HepG2 (cell line): ENCODE measurements at regions not wholly inside any gene's neighbourhood (a gene's known extent, or its start where the extent isn't known, plus 50 kb on each side); places are given as distances from the start of the nearest gene placed in this dataset.
A peak's percentile ranks its signal among the peaks of the same experiment; 100 is the strongest.

ENCODE experiments used
- ATAC-seq: fragments of 200-7000 bp; cut with Tn5 transposase; 3 replicates; pipeline ENCODE4 v1.9.1; 2020; ENCODE audit warnings: mild to moderate bottlenecking, moderate library complexity
- BruUV-seq: library from RNA; stranded (reverse); fragments of 400-500 nt; replicated peaks from 2 replicates; lab custom pipeline; 2021; lab: Mats Ljungman, UMichigan
- CTCF ChIA-PET: fragments of 300-600 bp; formaldehyde crosslinking; extraction: SDS; loops from one replicate; lab custom pipeline; 2021; ENCODE audit warnings: low total read pairs, inconsistent platforms, low intra/inter-chr PET ratio; lab: Yijun Ruan, JAX
- POLR2A ChIA-PET: fragments of 350-600 bp; sonication (Branson Sonifier 250); formaldehyde crosslinking; loops from one replicate; lab custom pipeline; 2020; ENCODE audit warnings: antibody characterized with exemption, inconsistent platforms; lab: Yijun Ruan, JAX
- DNase-seq: peaks from one replicate; pipeline ENCODE4 v3.0.0-alpha.2; 2015; ENCODE audit warnings: low spot score
- FAIRE-seq: peaks from 3 replicates; lab custom pipeline; 2011; peaks lifted over from hg19 to GRCh38; lab: Jason Lieb, UNC
- H2AFZ ChIP-seq: one replicate; pipeline ENCODE4 v1.6.1; 2011; ENCODE audit warnings: low read length, inconsistent platforms
- H3K27ac ChIP-seq: fragments of 300-600 bp; 3 replicates; pipeline ENCODE4 v1.8.0; 2011; ENCODE audit warnings: mixed run types, mild to moderate bottlenecking, mixed read lengths, low read length, inconsistent platforms; ENCODE audit not compliant: insufficient read depth; ENCODE audit errors: extremely low read length
- H3K27me3 ChIP-seq, 2 experiments: fragments of 200-600 bp in 1 of 2; 2 replicates in 1 of 2; 3 replicates in 1 of 2; pipeline versions ENCODE4 v1.6.0 to v1.8.0; 2011; ENCODE audit warnings: low read length in 2 of 2, mild to moderate bottlenecking in 2 of 2, moderate library complexity in 2 of 2, inconsistent platforms in 1 of 2; ENCODE audit not compliant: insufficient read depth in 2 of 2, control insufficient read depth in 1 of 2
- H3K36me3 ChIP-seq, 2 experiments: fragments of 200-600 bp in 1 of 2; replicated peaks in 1 of 2; 2 replicates in 1 of 2; 3 replicates in 1 of 2; pipeline versions ENCODE4 v1.5.1 to v1.8.0; 2011; ENCODE audit warnings: low read length in 2 of 2, inconsistent platforms in 1 of 2; ENCODE audit not compliant: insufficient read depth in 2 of 2, control insufficient read depth in 1 of 2
- H3K4me1 ChIP-seq: 2 replicates; pipeline ENCODE4 v1.5.1; 2012; ENCODE audit warnings: low read length, inconsistent platforms; ENCODE audit not compliant: insufficient read depth
- H3K4me2 ChIP-seq: 2 replicates; pipeline ENCODE4 v1.6.0; 2011; ENCODE audit warnings: low read depth, low read length, inconsistent platforms
- H3K4me3 ChIP-seq, 3 experiments: fragments of 200-600 bp in 1 of 3; sonication (generic), shearing (Covaris generic) in 1 of 3; replicated peaks in 1 of 3; 2 replicates each; pipeline ENCODE4 v1.5.1; 2011 to 2016; ENCODE audit warnings: low read length in 3 of 3, inconsistent platforms in 2 of 3, low read depth in 2 of 3, mild to moderate bottlenecking in 2 of 3, control low read depth in 1 of 3, mixed read lengths in 1 of 3; ENCODE audit not compliant: insufficient read depth in 1 of 3
- H3K79me2 ChIP-seq: one replicate; pipeline ENCODE4 v1.6.1; 2011; ENCODE audit warnings: low read length, inconsistent platforms; ENCODE audit not compliant: insufficient read depth
- H3K9ac ChIP-seq: 2 replicates; pipeline ENCODE4 v1.6.0; 2011; ENCODE audit warnings: mild to moderate bottlenecking, low read depth, low read length, inconsistent platforms; ENCODE audit not compliant: insufficient read depth
- H3K9me3 ChIP-seq: 2 replicates; pipeline ENCODE4 v1.5.1; 2012; ENCODE audit warnings: mild to moderate bottlenecking, low read length
- H4K20me1 ChIP-seq: 2 replicates; pipeline ENCODE4 v1.6.0; 2011; ENCODE audit warnings: inconsistent platforms, mild to moderate bottlenecking, low read length, moderate library complexity; ENCODE audit not compliant: insufficient read depth
- CREM ChIP-seq, 2 experiments: sonication (generic) in 1 of 2; formaldehyde crosslinking in 1 of 2; IDR thresholded peaks; 2 replicates each; pipeline versions ENCODE4 v1.4.0 to v1.6.1; 2016 to 2020; ENCODE audit warnings: antibody characterized with exemption in 1 of 2, mild to moderate bottlenecking in 1 of 2, missing genetic modification reagents in 1 of 2
- CTCF ChIP-seq: sonication (generic); formaldehyde crosslinking; IDR thresholded peaks from 2 replicates; pipeline ENCODE4 v1.5.0; 2020; ENCODE audit warnings: mild to moderate bottlenecking, missing genetic modification reagents, moderate library complexity
- DMAP1 ChIP-seq: IDR thresholded peaks from 2 replicates; pipeline ENCODE4 v1.6.1; 2016
- GMEB2 ChIP-seq: IDR thresholded peaks from 2 replicates; pipeline ENCODE4 v1.6.1; 2016; ENCODE audit warnings: missing biosample characterization, missing genetic modification reagents, low read depth
- TFAP4 ChIP-seq: sonication (generic); IDR thresholded peaks from 2 replicates; pipeline ENCODE4 v1.6.1; 2016; ENCODE audit warnings: low read depth, borderline replicate concordance
- TOE1 ChIP-seq: sonication (generic); formaldehyde crosslinking; IDR thresholded peaks from 2 replicates; pipeline ENCODE4 v1.4.0; 2020; ENCODE audit warnings: mild to moderate bottlenecking, missing genetic modification reagents
- ZNF331 ChIP-seq: sonication (generic); formaldehyde crosslinking; IDR thresholded peaks from 2 replicates; pipeline ENCODE4 v1.4.0; 2020; ENCODE audit warnings: missing genetic modification reagents
- ZNF431 ChIP-seq: sonication (generic); formaldehyde crosslinking; IDR thresholded peaks from 2 replicates; pipeline ENCODE4 v1.9.0; 2022; ENCODE audit warnings: missing genetic modification reagents, low read depth, mild to moderate bottlenecking, borderline replicate concordance
- ZSCAN12 ChIP-seq: sonication (generic); formaldehyde crosslinking; IDR thresholded peaks from 2 replicates; pipeline ENCODE4 v1.9.0; 2021; ENCODE audit warnings: mild to moderate bottlenecking, missing genetic modification reagents
- ZSCAN20 ChIP-seq: sonication (generic); formaldehyde crosslinking; IDR thresholded peaks from 2 replicates; pipeline ENCODE4 v1.4.0; 2020; ENCODE audit warnings: missing genetic modification reagents, mild to moderate bottlenecking, borderline replicate concordance
- WGBS: methylation state at CpG from one replicate; pipeline ENCODE4 v1.1.6; 2017; ENCODE audit warnings: low lambda C conversion rate; 5-methylcytosine and 5-hydroxymethylcytosine counted together
- in situ Hi-C: cut with HindIII; loops from 2 replicates; pipeline ENCODE4 v1.10.0; 2017; ENCODE audit warnings: low pct_unique_long_range_greater_than_20kb; ENCODE audit not compliant: extremely low pct_ligation_motif_present
- intact Hi-C: fragments of 100-400 bp; cut with micrococcal nuclease; formaldehyde crosslinking; loops from one replicate; pipeline ENCODE4 v1.10.0; 2022; ENCODE audit not compliant: unreplicated experiment
- TF ChIP-seq, protein P1 (sequence below): sonication (generic); formaldehyde crosslinking; IDR thresholded peaks from 2 replicates; pipeline ENCODE4 v1.5.1; 2020; ENCODE audit warnings: missing genetic modification reagents, mild to moderate bottlenecking, borderline replicate concordance

GRCh38 chr3:41125258-41125657, 74.0 kb upstream of the CTNNB1 start:
- FAIRE-seq (no peak), DNase-seq (no peak), ATAC-seq (no peak)
- Histone ChIP-seq H3K79me2 (no peaks in the 10 kb centered on the region), H3K4me3 (no peak overlapping the region), H3K36me3 (no peaks in the 10 kb centered on the region), H4K20me1 (no peaks in the 10 kb centered on the region), H3K4me1 (no peaks in the 10 kb centered on the region), H2AFZ (no peak overlapping the region), H3K9me3 (peaks cover 17% of the 10 kb centered on the region), H3K9ac (no peak overlapping the region), H3K27ac (no peak overlapping the region), H3K27me3 (peaks cover 0 to 6% of the 10 kb centered on the region in 2 experiments; a peak in 1 of 5 replicates), H3K4me2 (no peak overlapping the region)
- TF ChIP-seq TOE1 = no peak
- TF ChIP-seq ZNF331 (CRISPR knock-in tag) = peak; percentile 97
- TF ChIP-seq CREM (IDR thresholded peaks at IDR 0.05) = no peak
- no peak for TF ChIP-seq CREM (CRISPR knock-in tag; IDR thresholded peaks at IDR 0.05)
- intact Hi-C loops = no loop called here
- WGBS = 45% methylated on average over 2 of the region's 2 CpGs
- in situ Hi-C loops = no loop called here
- BruUV-seq = no TSS peak
- CTCF ChIA-PET = no interaction called here
- POLR2A ChIA-PET = no interaction called here

DNA sequence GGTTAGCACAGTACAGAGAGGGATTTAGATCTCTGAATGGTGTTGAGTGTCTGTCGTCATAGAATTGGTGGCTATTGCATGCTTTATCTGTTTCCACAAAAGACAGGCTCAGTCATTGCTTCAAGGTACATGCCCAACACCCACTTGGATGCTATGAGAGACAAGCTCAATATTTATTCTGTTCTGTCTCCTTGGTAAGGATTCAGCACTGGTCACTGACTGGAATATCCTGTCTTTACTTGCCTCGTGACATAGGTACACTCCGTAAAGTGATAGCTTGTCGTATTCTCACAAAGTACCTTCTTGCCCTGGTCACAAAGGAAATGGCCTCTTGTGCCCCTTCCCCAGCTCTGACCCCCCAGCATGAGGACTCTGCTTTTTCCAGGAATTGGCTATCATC, 72.8 kb upstream of the CTNNB1 start:
- Histone ChIP-seq H3K27me3 (peaks cover 0 to 3% of the 10 kb centered on the region in 2 experiments; a peak in 2 of 5 replicates), H3K4me3 (no peak overlapping the region), H3K9ac (no peak overlapping the region), H3K79me2 (no peaks in the 10 kb centered on the region), H3K4me1 (no peaks in the 10 kb centered on the region), H3K27ac (no peak overlapping the region), H3K36me3 (no peaks in the 10 kb centered on the region), H3K9me3 (peaks cover 17% of the 10 kb centered on the region), H2AFZ (no peak overlapping the region), H4K20me1 (no peaks in the 10 kb centered on the region), H3K4me2 (no peak overlapping the region)
- no TSS peak for BruUV-seq
- ATAC-seq (no peak), DNase-seq (no peak), FAIRE-seq (no peak)
- ChIA-PET POLR2A (no interaction called here), CTCF (no interaction called here)
- in situ Hi-C loops (no loop called here), intact Hi-C loops (no loop called here)
- 44% methylated on average over 4 of the region's 4 CpGs for WGBS
- TF ChIP-seq DMAP1 (CRISPR knock-in tag) = no peak
- TF ChIP-seq ZNF431 (CRISPR knock-in tag) = no peak
- TF ChIP-seq, protein P1, sequence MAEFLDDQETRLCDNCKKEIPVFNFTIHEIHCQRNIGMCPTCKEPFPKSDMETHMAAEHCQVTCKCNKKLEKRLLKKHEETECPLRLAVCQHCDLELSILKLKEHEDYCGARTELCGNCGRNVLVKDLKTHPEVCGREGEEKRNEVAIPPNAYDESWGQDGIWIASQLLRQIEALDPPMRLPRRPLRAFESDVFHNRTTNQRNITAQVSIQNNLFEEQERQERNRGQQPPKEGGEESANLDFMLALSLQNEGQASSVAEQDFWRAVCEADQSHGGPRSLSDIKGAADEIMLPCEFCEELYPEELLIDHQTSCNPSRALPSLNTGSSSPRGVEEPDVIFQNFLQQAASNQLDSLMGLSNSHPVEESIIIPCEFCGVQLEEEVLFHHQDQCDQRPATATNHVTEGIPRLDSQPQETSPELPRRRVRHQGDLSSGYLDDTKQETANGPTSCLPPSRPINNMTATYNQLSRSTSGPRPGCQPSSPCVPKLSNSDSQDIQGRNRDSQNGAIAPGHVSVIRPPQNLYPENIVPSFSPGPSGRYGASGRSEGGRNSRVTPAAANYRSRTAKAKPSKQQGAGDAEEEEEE (CRISPR knock-in tag) = no peak
- no peak for TF ChIP-seq ZSCAN12 (CRISPR knock-in tag)
- TF ChIP-seq TFAP4 = no peak
- TF ChIP-seq ZSCAN20 (CRISPR knock-in tag) = no peak
- TF ChIP-seq CTCF (CRISPR knock-in tag) = no peak
- no peak for TF ChIP-seq GMEB2 (CRISPR knock-in tag)
